Mucosa of rectum (tissue), 2 donors: ENCODE measurements at regions not wholly inside any gene's neighbourhood (a gene's known extent, or its start where the extent isn't known, plus 50 kb on each side); places are given as distances from the start of the nearest gene placed in this dataset.
"Not testable (repeated sequence)": the region's sequence is repeated elsewhere in the genome, so short reads cannot be mapped to it uniquely, and the experiment has no call there.

Experiments used
- H3K27ac ChIP-seq, 2 donors: one replicate each; pipeline ENCODE4 v1.7.0; 2013; ENCODE audit warnings: inconsistent platforms in 2 of 2, low read depth in 2 of 2, low read length in 2 of 2
- H3K27me3 ChIP-seq, 2 donors: one replicate each; pipeline ENCODE4 v1.7.0; 2013; ENCODE audit warnings: low read length in 2 of 2; ENCODE audit not compliant: control insufficient read depth in 2 of 2, insufficient read depth in 2 of 2
- H3K36me3 ChIP-seq, 2 donors: one replicate each; pipeline ENCODE4 v1.7.0; 2013; ENCODE audit warnings: low read length in 2 of 2; ENCODE audit not compliant: control insufficient read depth in 2 of 2, insufficient read depth in 2 of 2
- H3K4me1 ChIP-seq, 2 donors: one replicate each; pipeline ENCODE4 v1.7.0; 2013; ENCODE audit warnings: low read length in 2 of 2, mild to moderate bottlenecking in 1 of 2; ENCODE audit not compliant: control insufficient read depth in 2 of 2, insufficient read depth in 2 of 2
- H3K4me3 ChIP-seq, 2 donors: one replicate each; pipeline ENCODE4 v1.7.0; 2013; ENCODE audit warnings: low read length in 2 of 2
- H3K9ac ChIP-seq, 2 donors: one replicate each; pipeline ENCODE4 v1.7.0; 2013; ENCODE audit warnings: low read length in 2 of 2, low read depth in 1 of 2, mild to moderate bottlenecking in 1 of 2
- H3K9me3 ChIP-seq, 2 donors: one replicate each; pipeline ENCODE4 v1.7.0; 2013; ENCODE audit warnings: low read length in 2 of 2; ENCODE audit not compliant: control insufficient read depth in 2 of 2
- donor health status: healthy.
- donor health status: Normal muscosa, but diverticular disease.

GRCh38 chr10:57353403-57354003 is 914.2 kb downstream of the IPMK start:
- Histone ChIP-seq H3K4me1 (no peaks in the 10 kb centered on the region), H3K9ac (no peak overlapping the region), H3K27ac (no peak overlapping the region), H3K4me3 (no peak overlapping the region), H3K9me3 (no peaks in the 10 kb centered on the region), H3K27me3 (no peaks in the 10 kb centered on the region), H3K36me3 (no peaks in the 10 kb centered on the region)

GRCh38 chr10:57351076-57351475 is 916.6 kb downstream of the IPMK start:
- H3K36me3 ChIP-seq, result no peaks in the 10 kb centered on the region
- no peaks in the 10 kb centered on the region for H3K4me1 ChIP-seq
- no peaks in the 10 kb centered on the region for H3K9me3 ChIP-seq
- no peak overlapping the region for H3K9ac ChIP-seq
- H3K4me3 ChIP-seq, result no peak overlapping the region
- no peak overlapping the region for H3K27ac ChIP-seq
- H3K27me3 ChIP-seq, result no peaks in the 10 kb centered on the region

- no peak overlapping the region for H3K27ac ChIP-seq
- H3K36me3 ChIP-seq, result no peaks in the 10 kb centered on the region
- no peak overlapping the region for H3K9ac ChIP-seq
- H3K9me3 ChIP-seq, result peaks cover 2 to 3% of the 10 kb centered on the region in 2 donors
- H3K27me3 ChIP-seq, result no peaks in the 10 kb centered on the region
- no peaks in the 10 kb centered on the region for H3K4me1 ChIP-seq
- no peak overlapping the region for H3K4me3 ChIP-seq
These were observed 926.4 kb downstream of the IPMK start for GRCh38 chr10:57341294-57341693.

- H3K9me3 ChIP-seq, result peaks cover under 1 to 3% of the 10 kb centered on the region in 2 donors
- no peak overlapping the region for H3K9ac ChIP-seq
- no peaks in the 10 kb centered on the region for H3K27me3 ChIP-seq
- no peaks in the 10 kb centered on the region for H3K4me1 ChIP-seq
- H3K4me3 ChIP-seq, result no peak overlapping the region
- no peaks in the 10 kb centered on the region for H3K36me3 ChIP-seq
- no peak overlapping the region for H3K27ac ChIP-seq
These were observed 928.7 kb downstream of the IPMK start for GRCh38 chr10:57338823-57339558.

GRCh38 chr10:57336865-57337264 is 930.8 kb downstream of the IPMK start:
- Histone ChIP-seq H3K4me3 (no peak overlapping the region), H3K27me3 (no peaks in the 10 kb centered on the region), H3K9ac (no peak overlapping the region), H3K9me3 (no peaks in the 10 kb centered on the region), H3K4me1 (no peaks in the 10 kb centered on the region), H3K27ac (no peak overlapping the region), H3K36me3 (no peaks in the 10 kb centered on the region)

- Histone ChIP-seq H3K27me3 (no peaks in the 10 kb centered on the region), H3K4me3 (no peak overlapping the region), H3K9me3 (no peaks in the 10 kb centered on the region), H3K27ac (no peak overlapping the region), H3K36me3 (no peaks in the 10 kb centered on the region), H3K9ac (no peak overlapping the region), H3K4me1 (no peaks in the 10 kb centered on the region)
These were observed 931.4 kb downstream of the IPMK start for GRCh38 chr10:57336341-57336740.

GRCh38 chr10:57334523-57334922 is 933.2 kb downstream of the IPMK start:
- no peaks in the 10 kb centered on the region for H3K9me3 ChIP-seq
- H3K27me3 ChIP-seq, result no peaks in the 10 kb centered on the region
- H3K27ac ChIP-seq, result no peak overlapping the region
- H3K4me3 ChIP-seq, result no peak overlapping the region
- no peaks in the 10 kb centered on the region for H3K4me1 ChIP-seq
- H3K9ac ChIP-seq, result no peak overlapping the region
- H3K36me3 ChIP-seq, result no peaks in the 10 kb centered on the region

GRCh38 chr10:57333880-57334279 is 933.8 kb downstream of the IPMK start:
- no peaks in the 10 kb centered on the region for H3K9me3 ChIP-seq

GRCh38 chr10:57321400-57321854 is 946.3 kb downstream of the IPMK start:
- not testable (repeated sequence) for H3K4me3 ChIP-seq, H3K9me3 ChIP-seq, H3K9ac ChIP-seq, H3K27ac ChIP-seq, H3K27me3 ChIP-seq, H3K36me3 ChIP-seq, H3K4me1 ChIP-seq

More at GRCh38 chr10:57333880-57334279, 933.8 kb downstream of the IPMK start:
- Histone ChIP-seq H3K27ac (no peak overlapping the region), H3K9ac (no peak overlapping the region), H3K4me3 (no peak overlapping the region), H3K27me3 (no peaks in the 10 kb centered on the region), H3K4me1 (no peaks in the 10 kb centered on the region), H3K36me3 (no peaks in the 10 kb centered on the region)

- Histone ChIP-seq H3K9me3 (no peaks in the 10 kb centered on the region), H3K36me3 (no peaks in the 10 kb centered on the region), H3K9ac (no peak overlapping the region), H3K4me3 (no peak overlapping the region), H3K27ac (no peak overlapping the region), H3K27me3 (no peaks in the 10 kb centered on the region), H3K4me1 (no peaks in the 10 kb centered on the region)
These were observed 947.3 kb downstream of the IPMK start for GRCh38 chr10:57320416-57320815.
